NT2/D1 (cell line): ENCODE measurements at regions not wholly inside any gene's neighbourhood (a gene's known extent, or its start where the extent isn't known, plus 50 kb on each side); places are given as distances from the start of the nearest gene placed in this dataset.

Experiments used
- SUZ12 ChIP-seq: IDR thresholded peaks from 2 replicates; pipeline ENCODE4 v1.6.1; 2011; ENCODE audit not compliant: insufficient read length, insufficient read depth; ENCODE audit errors: extremely low read depth
- YY1 ChIP-seq: IDR thresholded peaks from 2 replicates; pipeline ENCODE4 v1.6.1; 2011; ENCODE audit not compliant: insufficient read length, insufficient read depth
- ZNF274 ChIP-seq: IDR thresholded peaks from 2 replicates; pipeline ENCODE4 v1.6.1; 2011; ENCODE audit warnings: mild to moderate bottlenecking, low read depth, low read length

GRCh38 chr6:8651998-8652397 is 216.7 kb upstream of the SLC35B3 start:
- TF ChIP-seq YY1 (no peak), ZNF274 (no peak), SUZ12 (no peak)
